Omental fat pad (tissue), 3 donors: ENCODE measurements at regions not wholly inside any gene's neighbourhood (a gene's known extent, or its start where the extent isn't known, plus 50 kb on each side); places are given as distances from the start of the nearest gene placed in this dataset.

Experiments
- ATAC-seq: fragments of 150-250 bp; one replicate; pipeline ENCODE4 v1.9.1; 2016; ENCODE audit warnings: mild to moderate bottlenecking, moderate library complexity; ENCODE audit not compliant: low FRiP score
- DNase-seq: peaks from one replicate; pipeline ENCODE4 v3.0.0-alpha.2; 2019; ENCODE audit warnings: low spot score
- CTCF ChIP-seq, 3 donors: fragments of 450-650 bp; IDR thresholded peaks; one replicate each; pipeline ENCODE4 v1.5.1; 2016 to 2017; ENCODE audit warnings: antibody characterized with exemption in 3 of 3, mild to moderate bottlenecking in 3 of 3, moderate library complexity in 2 of 3

GRCh38 chr16:77536809-77537208, 102.0 kb upstream of the ADAMTS18 start:
- DNase-seq: no peak
- ATAC-seq: no peak
- TF ChIP-seq CTCF (IDR thresholded peaks at IDR 0.05): no peak

GRCh38 chr16:77539421-77540034, 104.7 kb upstream of the ADAMTS18 start:
- ATAC-seq: no peak

GRCh38 chr16:77540646-77541045, 105.8 kb upstream of the ADAMTS18 start:
- DNase-seq (no peak), ATAC-seq (no peak)
- no peak for TF ChIP-seq CTCF (IDR thresholded peaks at IDR 0.05)

More at GRCh38 chr16:77539421-77540034, 104.7 kb upstream of the ADAMTS18 start:
- no peak for DNase-seq
- no peak for TF ChIP-seq CTCF (IDR thresholded peaks at IDR 0.05)

GRCh38 chr16:77541165-77541564, 106.3 kb upstream of the ADAMTS18 start:
- no peak for TF ChIP-seq CTCF (IDR thresholded peaks at IDR 0.05)
- ATAC-seq (no peak), DNase-seq (no peak)

GRCh38 chr16:77548151-77548550, 113.3 kb upstream of the ADAMTS18 start:
- ATAC-seq: no peak
- TF ChIP-seq CTCF (IDR thresholded peaks at IDR 0.05): no peak

GRCh38 chr16:77548766-77549165, 113.9 kb upstream of the ADAMTS18 start:
- DNase-seq: no peak
- no peak for ATAC-seq
- no peak for TF ChIP-seq CTCF (IDR thresholded peaks at IDR 0.05)

More at GRCh38 chr16:77548151-77548550, 113.3 kb upstream of the ADAMTS18 start:
- no peak for DNase-seq

- no peak for ATAC-seq
- DNase-seq: no peak
- TF ChIP-seq CTCF (IDR thresholded peaks at IDR 0.05): no peak
Observed at GRCh38 chr16:77549876-77550275, 115.0 kb upstream of the ADAMTS18 start.
